NT2/D1 (cell line): ENCODE measurements at regions not wholly inside any gene's neighbourhood (a gene's known extent, or its start where the extent isn't known, plus 50 kb on each side); places are given as distances from the start of the nearest gene placed in this dataset.

ENCODE experiments used
- SUZ12 ChIP-seq: IDR thresholded peaks from 2 replicates; pipeline ENCODE4 v1.6.1; 2011; ENCODE audit not compliant: insufficient read length, insufficient read depth; ENCODE audit errors: extremely low read depth
- YY1 ChIP-seq: IDR thresholded peaks from 2 replicates; pipeline ENCODE4 v1.6.1; 2011; ENCODE audit not compliant: insufficient read length, insufficient read depth
- ZNF274 ChIP-seq: IDR thresholded peaks from 2 replicates; pipeline ENCODE4 v1.6.1; 2011; ENCODE audit warnings: mild to moderate bottlenecking, low read depth, low read length

DNA sequence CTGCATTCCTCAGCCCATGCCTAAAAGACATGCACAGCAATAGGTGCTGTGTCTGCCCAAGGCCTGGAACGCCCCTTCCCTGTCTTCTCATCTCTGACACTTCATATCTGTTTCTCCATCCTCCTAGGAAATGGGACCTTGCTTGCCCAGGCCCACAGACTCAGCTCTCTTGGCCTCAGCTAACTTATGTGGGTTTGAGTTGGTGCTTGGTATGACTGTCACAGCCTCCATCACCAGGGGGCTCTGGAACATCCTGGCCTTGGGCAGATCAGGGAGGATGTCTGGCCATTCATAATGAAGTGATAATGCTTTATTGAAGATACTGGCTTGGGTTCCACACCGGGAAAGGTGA is 156.7 kb upstream of the SMAD3 start:
- no peak for TF ChIP-seq ZNF274
- TF ChIP-seq SUZ12, result no peak
- TF ChIP-seq YY1, result no peak
